ENCODE measurements at regions not wholly inside any gene's neighbourhood (a gene's known extent, or its start where the extent isn't known, plus 50 kb on each side); places are given as distances from the start of the nearest gene placed in this dataset.
"Not testable (repeated sequence)": the region's sequence is repeated elsewhere in the genome, so short reads cannot be mapped to it uniquely, and the experiment has no call there.

GRCh38 chr4:69013933-69014332, 62.3 kb upstream of the UGT2A3 start:
- not testable (repeated sequence) for DNase-seq (ENCODE audit: low read depth, low spot score)

- not testable (repeated sequence) for DNase-seq (ENCODE audit: low read depth, low spot score)
Measured at GRCh38 chr4:69017986-69018385, 66.4 kb upstream of the UGT2A3 start.

GRCh38 chr4:69019538-69020461, 68.2 kb upstream of the UGT2A3 start:
- not testable (repeated sequence) for DNase-seq (ENCODE audit: low read depth, low spot score)

GRCh38 chr4:69020462-69020807, 68.8 kb upstream of the UGT2A3 start:
- not testable (repeated sequence) for DNase-seq (ENCODE audit: low read depth, low spot score)

- DNase-seq (ENCODE audit: low read depth, low spot score): peak; percentile 42
Measured at GRCh38 chr4:69025191-69025998, 70.9 kb upstream of the UGT2B7 start.

- no peak for DNase-seq (ENCODE audit: low read depth, low spot score)
Measured at GRCh38 chr4:69025999-69026387, 70.3 kb upstream of the UGT2B7 start.

GRCh38 chr4:69026974-69027373, 69.3 kb upstream of the UGT2B7 start:
- DNase-seq (ENCODE audit: low read depth, low spot score): no peak

- DNase-seq (ENCODE audit: low read depth, low spot score): no peak
Measured at GRCh38 chr4:69030326-69030725, 65.9 kb upstream of the UGT2B7 start.

- no peak for DNase-seq (ENCODE audit: low read depth, low spot score)
Measured at GRCh38 chr4:69032847-69033638, 63.2 kb upstream of the UGT2B7 start.

- not testable (repeated sequence) for DNase-seq (ENCODE audit: low read depth, low spot score)
Measured at GRCh38 chr4:69034315-69034740, 61.9 kb upstream of the UGT2B7 start.

GRCh38 chr4:69038582-69038981, 57.7 kb upstream of the UGT2B7 start:
- no peak for DNase-seq (ENCODE audit: low read depth, low spot score)

- no peak for DNase-seq (ENCODE audit: low read depth, low spot score)
Measured at GRCh38 chr4:69039071-69039470, 57.2 kb upstream of the UGT2B7 start.

- no peak for DNase-seq (ENCODE audit: low read depth, low spot score)
Measured at GRCh38 chr4:69044247-69044646, 52.0 kb upstream of the UGT2B7 start.
